Tibial artery (tissue), 4 donors: ENCODE measurements at regions not wholly inside any gene's neighbourhood (a gene's known extent, or its start where the extent isn't known, plus 50 kb on each side); places are given as distances from the start of the nearest gene placed in this dataset.

Experiments
- DNase-seq, 2 donors: peaks; one replicate each; pipeline ENCODE4 v3.0.0-alpha.2; 2019
- H3K27ac ChIP-seq, 2 donors: fragments of 200-600 bp; sonication (generic) in 1 of 2; 1 replicate in 1 of 2; 2 replicates in 1 of 2; pipeline ENCODE4 v1.5.1; 2018 to 2019; ENCODE audit warnings: mild to moderate bottlenecking in 1 of 2
- H3K27me3 ChIP-seq, 2 donors: fragments of 200-600 bp; sonication (generic) in 1 of 2; one replicate each; pipeline versions ENCODE4 v1.5.1 to v1.6.0; 2016 to 2019
- H3K36me3 ChIP-seq, 3 donors: fragments of 200-600 bp; sonication (generic) in 2 of 3; one replicate each; pipeline ENCODE4 v1.5.1; 2016 to 2019; ENCODE audit warnings: mild to moderate bottlenecking in 2 of 3
- H3K4me1 ChIP-seq, 4 donors: fragments of 200-600 bp; sonication (generic) in 2 of 4; 1 replicate in 3 of 4; 2 replicates in 1 of 4; pipeline ENCODE4 v1.5.1; 2016 to 2019
- H3K4me3 ChIP-seq, 2 donors: fragments of 200-600 bp; sonication (generic) in 1 of 2; 1 replicate in 1 of 2; 2 replicates in 1 of 2; pipeline ENCODE4 v1.5.1; 2018 to 2019; ENCODE audit warnings: mild to moderate bottlenecking in 2 of 2
- H3K9me3 ChIP-seq, 3 donors: fragments of 200-600 bp; sonication (generic) in 1 of 3; one replicate each; pipeline ENCODE4 v1.5.1; 2016 to 2019
- CTCF ChIP-seq, 2 experiments: fragments of 200-600 bp in 1 of 2; fragments of 450-650 bp in 1 of 2; IDR thresholded peaks; one replicate each; pipeline ENCODE4 v1.5.1; 2017 to 2019; ENCODE audit warnings: antibody characterized with exemption in 2 of 2, mild to moderate bottlenecking in 1 of 2, moderate library complexity in 1 of 2
- intact Hi-C: fragments of 100-400 bp; cut with DNase I; formaldehyde crosslinking; loops from one replicate; pipeline ENCODE4 v1.15.0; 2023; ENCODE audit warnings: low total_unique reads

GRCh38 chr22:48241658-48242057 is 1479.2 kb downstream of the TBC1D22A start:
- TF ChIP-seq CTCF (IDR thresholded peaks at IDR 0.05) = no peak
- Histone ChIP-seq H3K27me3 (peaks cover 0 to 6% of the 10 kb centered on the region in 2 donors), H3K4me3 (no peak overlapping the region), H3K27ac (no peak overlapping the region), H3K9me3 (no peaks in the 10 kb centered on the region), H3K36me3 (no peaks in the 10 kb centered on the region), H3K4me1 (no peaks in the 10 kb centered on the region)
- intact Hi-C loops = no loop called here
- peak in 1 of 2 donors; percentile 32 for DNase-seq

DNA sequence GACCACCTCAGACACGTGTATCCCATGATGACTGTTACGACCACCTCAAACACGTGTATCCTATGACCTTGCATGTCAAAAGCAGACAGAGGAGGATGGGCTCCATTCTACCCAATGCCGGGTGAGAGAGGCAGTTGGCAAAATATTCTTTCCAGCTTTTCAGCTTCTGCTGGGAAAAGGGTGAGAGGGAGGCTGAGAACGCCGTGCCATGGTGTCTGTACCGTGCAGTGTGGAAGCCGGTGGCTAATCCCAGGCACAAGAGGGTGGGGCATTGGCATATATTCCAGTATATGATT is 1478.4 kb downstream of the TBC1D22A start:
- intact Hi-C loops = no loop called here
- peaks cover 0 to 6% of the 10 kb centered on the region in 2 donors for H3K27me3 ChIP-seq
- H3K9me3 ChIP-seq = no peaks in the 10 kb centered on the region
- no peak for TF ChIP-seq CTCF (IDR thresholded peaks at IDR 0.05)
- H3K4me3 ChIP-seq = no peak overlapping the region
- H3K27ac ChIP-seq = no peak overlapping the region
- DNase-seq = peak in 1 of 2 donors; percentile 43
- no peaks in the 10 kb centered on the region for H3K4me1 ChIP-seq
- no peaks in the 10 kb centered on the region for H3K36me3 ChIP-seq

GRCh38 chr22:48240148-48240934 is 1477.9 kb downstream of the TBC1D22A start:
- TF ChIP-seq CTCF (IDR thresholded peaks at IDR 0.05) = no peak
- Histone ChIP-seq H3K27me3 (peaks cover 0 to 6% of the 10 kb centered on the region in 2 donors), H3K36me3 (no peaks in the 10 kb centered on the region), H3K4me1 (no peaks in the 10 kb centered on the region), H3K27ac (no peak overlapping the region), H3K9me3 (no peaks in the 10 kb centered on the region), H3K4me3 (no peak overlapping the region)
- intact Hi-C loops = no loop called here
- no peak for DNase-seq

DNA sequence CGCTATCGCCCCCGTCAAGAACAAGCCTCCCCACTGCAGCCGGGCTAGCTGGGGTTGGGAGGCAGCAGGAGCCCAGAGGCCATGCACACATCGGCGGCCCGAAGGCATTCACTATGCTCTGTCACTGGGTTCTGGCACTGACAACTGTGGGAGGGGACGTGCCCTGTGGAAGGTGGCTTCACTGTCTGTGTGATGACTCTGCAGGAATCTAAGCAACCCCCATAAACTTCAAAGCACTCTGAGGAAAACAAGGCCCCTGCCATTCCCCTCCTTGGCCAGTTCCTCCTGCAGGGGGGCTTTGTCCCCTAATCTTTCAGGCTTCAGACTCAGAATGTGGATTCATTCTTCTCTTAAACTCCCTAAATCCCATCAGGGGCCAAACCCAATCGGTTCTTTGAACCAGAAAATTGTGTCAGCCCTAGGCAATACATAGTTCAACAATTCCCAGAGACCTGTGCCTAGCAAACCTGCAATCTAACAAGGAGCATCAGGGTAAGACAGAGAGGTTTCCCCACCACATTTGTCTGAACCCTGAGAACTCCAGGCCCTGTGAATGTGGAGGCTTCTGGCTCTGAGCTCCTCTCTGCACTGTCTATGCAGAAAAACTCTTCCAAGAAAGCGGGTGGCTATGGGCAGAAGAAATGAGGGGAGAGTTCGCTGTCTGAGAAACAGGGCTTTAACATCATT is 1477.2 kb downstream of the TBC1D22A start:
- Histone ChIP-seq H3K27me3 (peaks cover 0 to 6% of the 10 kb centered on the region in 2 donors), H3K9me3 (no peaks in the 10 kb centered on the region), H3K27ac (no peak overlapping the region), H3K4me1 (no peaks in the 10 kb centered on the region), H3K36me3 (no peaks in the 10 kb centered on the region), H3K4me3 (no peak overlapping the region)
- intact Hi-C loops = no loop called here
- DNase-seq = peak in 1 of 2 donors; percentile 17
- TF ChIP-seq CTCF (IDR thresholded peaks at IDR 0.05) = no peak

- H3K36me3 ChIP-seq = no peaks in the 10 kb centered on the region
- no peak overlapping the region for H3K4me3 ChIP-seq
- peaks cover under 1 to 4% (median 3%) of the 10 kb centered on the region in 3 donors for H3K9me3 ChIP-seq
- H3K27ac ChIP-seq = no peak overlapping the region
- peak in 1 of 2 donors; percentile 41 for DNase-seq
- H3K4me1 ChIP-seq = no peaks in the 10 kb centered on the region
- intact Hi-C loops = no loop called here
- no peak for TF ChIP-seq CTCF (IDR thresholded peaks at IDR 0.05)
- H3K27me3 ChIP-seq = peaks cover 0 to 6% of the 10 kb centered on the region in 2 donors
Measured at GRCh38 chr22:48238966-48239365, 1476.5 kb downstream of the TBC1D22A start.
